ENCODE measurements at regions not wholly inside any gene's neighbourhood (a gene's known extent, or its start where the extent isn't known, plus 50 kb on each side); places are given as distances from the start of the nearest gene placed in this dataset.

- Histone ChIP-seq H4K20me1 (ENCODE audit: insufficient read depth, low read length) (no peaks in the 10 kb centered on the region), H2AFZ (ENCODE audit: low read length) (no peak overlapping the region), H3K4me1 (ENCODE audit: insufficient read depth, low read length, severe bottlenecking) (no peaks in the 10 kb centered on the region), H3K36me3 (ENCODE audit: insufficient read depth, low read length) (no peaks in the 10 kb centered on the region), H3K9ac (ENCODE audit: low read length) (no peak overlapping the region), H3K27ac (ENCODE audit: low read depth, low read length, poor library complexity, severe bottlenecking) (no peak overlapping the region), H3F3A (ENCODE audit: insufficient read depth, low read length) (no peaks in the 10 kb centered on the region), H3K9me3 (ENCODE audit: low read length) (no peaks in the 10 kb centered on the region), H3K9me2 (ENCODE audit: low read depth, low read length) (no peaks in the 10 kb centered on the region), H3K27me3 (ENCODE audit: insufficient read depth, low read length) (no peaks in the 10 kb centered on the region), H3K4me2 (ENCODE audit: low read length) (no peak overlapping the region), H3K79me2 (ENCODE audit: insufficient read depth, low read length) (no peaks in the 10 kb centered on the region), H3K4me3 (ENCODE audit: low read depth, low read length, poor library complexity, severe bottlenecking) (no peak overlapping the region)
- TF ChIP-seq EZH2 (IDR thresholded peaks at IDR 0.05; ENCODE audit: borderline replicate concordance, low read length) (no peak), CTCF (IDR thresholded peaks at IDR 0.05; ENCODE audit: low read length) (no peak)
Observed at GRCh38 chr12:107225635-107226034, 132.3 kb upstream of the CRY1 start.

GRCh38 chr12:107226126-107226525, 132.8 kb upstream of the CRY1 start:
- no peaks in the 10 kb centered on the region for H3K27me3 ChIP-seq (ENCODE audit: insufficient read depth, low read length)
- H3K27ac ChIP-seq (ENCODE audit: low read depth, low read length, poor library complexity, severe bottlenecking) = no peak overlapping the region
- no peaks in the 10 kb centered on the region for H3F3A ChIP-seq (ENCODE audit: insufficient read depth, low read length)
- no peak overlapping the region for H2AFZ ChIP-seq (ENCODE audit: low read length)
- TF ChIP-seq EZH2 (IDR thresholded peaks at IDR 0.05; ENCODE audit: borderline replicate concordance, low read length) (no peak), CTCF (IDR thresholded peaks at IDR 0.05; ENCODE audit: low read length) (no peak)
- no peaks in the 10 kb centered on the region for H3K4me1 ChIP-seq (ENCODE audit: insufficient read depth, low read length, severe bottlenecking)
- no peaks in the 10 kb centered on the region for H3K36me3 ChIP-seq (ENCODE audit: insufficient read depth, low read length)
- no peak overlapping the region for H3K4me3 ChIP-seq (ENCODE audit: low read depth, low read length, poor library complexity, severe bottlenecking)
- H3K4me2 ChIP-seq (ENCODE audit: low read length) = no peak overlapping the region
- no peaks in the 10 kb centered on the region for H3K79me2 ChIP-seq (ENCODE audit: insufficient read depth, low read length)
- H3K9ac ChIP-seq (ENCODE audit: low read length) = no peak overlapping the region
- H3K9me2 ChIP-seq (ENCODE audit: low read depth, low read length) = no peaks in the 10 kb centered on the region
- no peaks in the 10 kb centered on the region for H3K9me3 ChIP-seq (ENCODE audit: low read length)
- no peaks in the 10 kb centered on the region for H4K20me1 ChIP-seq (ENCODE audit: insufficient read depth, low read length)

GRCh38 chr12:107228076-107228475, 134.7 kb upstream of the CRY1 start:
- Histone ChIP-seq H3K9me2 (ENCODE audit: low read depth, low read length) (no peaks in the 10 kb centered on the region), H3K79me2 (ENCODE audit: insufficient read depth, low read length) (no peaks in the 10 kb centered on the region), H3K4me3 (ENCODE audit: low read depth, low read length, poor library complexity, severe bottlenecking) (no peak overlapping the region), H3K36me3 (ENCODE audit: insufficient read depth, low read length) (no peaks in the 10 kb centered on the region), H3K27me3 (ENCODE audit: insufficient read depth, low read length) (no peaks in the 10 kb centered on the region), H2AFZ (ENCODE audit: low read length) (no peak overlapping the region), H3K4me2 (ENCODE audit: low read length) (no peak overlapping the region), H3K9ac (ENCODE audit: low read length) (no peak overlapping the region), H3K9me3 (ENCODE audit: low read length) (no peaks in the 10 kb centered on the region), H3K27ac (ENCODE audit: low read depth, low read length, poor library complexity, severe bottlenecking) (no peak overlapping the region), H3F3A (ENCODE audit: insufficient read depth, low read length) (no peaks in the 10 kb centered on the region), H4K20me1 (ENCODE audit: insufficient read depth, low read length) (no peaks in the 10 kb centered on the region), H3K4me1 (ENCODE audit: insufficient read depth, low read length, severe bottlenecking) (no peaks in the 10 kb centered on the region)
- TF ChIP-seq EZH2 (IDR thresholded peaks at IDR 0.05; ENCODE audit: borderline replicate concordance, low read length) = no peak
- TF ChIP-seq CTCF (IDR thresholded peaks at IDR 0.05; ENCODE audit: low read length) = no peak

Measured in OCI-LY1 (cell line).